PC-3 (cell line): ENCODE measurements at regions not wholly inside any gene's neighbourhood (a gene's known extent, or its start where the extent isn't known, plus 50 kb on each side); places are given as distances from the start of the nearest gene placed in this dataset.

Experiments
- ATAC-seq: fragments of 200-7000 bp; cut with Tn5 transposase; 2 replicates; pipeline ENCODE4 v1.9.1; 2020; ENCODE audit warnings: mild to moderate bottlenecking, moderate library complexity
- BruUV-seq: library from RNA; stranded (reverse); fragments of 400-500 nt; replicated peaks from 2 replicates; lab custom pipeline; 2021; lab: Mats Ljungman, UMichigan
- CTCF ChIA-PET: fragments of 300-600 bp; sonication (Branson Sonifier 250); formaldehyde crosslinking; loops from one replicate; lab custom pipeline; 2022; ENCODE audit warnings: antibody characterized with exemption; lab: Charles Lee
- POLR2A ChIA-PET: fragments of 300-600 bp; sonication (Branson Sonifier 250); formaldehyde crosslinking; loops from one replicate; lab custom pipeline; 2022; ENCODE audit warnings: antibody characterized with exemption; ENCODE audit not compliant: unreplicated experiment; lab: Charles Lee
- DNase-seq: peaks from one replicate; pipeline ENCODE4 v3.0.0-alpha.2; 2015
- H2AFZ ChIP-seq: fragments of 300-600 bp; sonication (generic); 2 replicates; pipeline ENCODE4 v1.6.0; 2016; ENCODE audit warnings: antibody characterized with exemption, low read length
- H3F3A ChIP-seq: fragments of 300-600 bp; sonication (generic); one replicate; pipeline ENCODE4 v1.6.0; 2017; ENCODE audit warnings: antibody characterized with exemption, low read length, control low read depth, mild to moderate bottlenecking; ENCODE audit not compliant: unreplicated experiment
- H3K27ac ChIP-seq: fragments of 300-600 bp; sonication (generic); 2 replicates; pipeline ENCODE4 v1.5.1; 2016; ENCODE audit warnings: mild to moderate bottlenecking, low read length
- H3K27me3 ChIP-seq: fragments of 300-600 bp; sonication (generic); 2 replicates; pipeline ENCODE4 v1.6.1; 2016; ENCODE audit warnings: low read length, mixed read lengths
- H3K36me3 ChIP-seq: fragments of 300-600 bp; sonication (generic); 2 replicates; pipeline ENCODE4 v1.6.1; 2016; ENCODE audit warnings: low read depth, mixed run types, low read length, mixed read lengths
- H3K4me1 ChIP-seq: fragments of 300-600 bp; sonication (generic); 2 replicates; pipeline ENCODE4 v1.5.1; 2016; ENCODE audit warnings: low read length; ENCODE audit not compliant: insufficient read depth
- H3K4me2 ChIP-seq: fragments of 300-600 bp; sonication (generic); 2 replicates; pipeline ENCODE4 v1.6.0; 2016; ENCODE audit warnings: low read length
- H3K4me3 ChIP-seq: fragments of 300-600 bp; sonication (generic); 2 replicates; pipeline ENCODE4 v1.5.1; 2016; ENCODE audit warnings: mild to moderate bottlenecking, low read length, mixed read lengths
- H3K79me2 ChIP-seq: fragments of 300-600 bp; sonication (generic); 2 replicates; pipeline ENCODE4 v1.6.1; 2017; ENCODE audit warnings: low read length, mixed read lengths
- H3K9ac ChIP-seq: fragments of 300-600 bp; sonication (generic); 2 replicates; pipeline ENCODE4 v1.6.0; 2016; ENCODE audit warnings: mild to moderate bottlenecking, low read length
- H3K9me2 ChIP-seq: fragments of 300-600 bp; sonication (generic); replicated peaks from 2 replicates; pipeline ENCODE4 v1.6.1; 2016; ENCODE audit warnings: mixed run types, low read length, mixed read lengths
- H3K9me3 ChIP-seq: fragments of 300-600 bp; sonication (generic); 2 replicates; pipeline ENCODE4 v1.6.1; 2016; ENCODE audit warnings: low read length, mixed read lengths
- H4K20me1 ChIP-seq: fragments of 300-600 bp; sonication (generic); 2 replicates; pipeline ENCODE4 v1.6.1; 2016; ENCODE audit warnings: low read length, mixed read lengths
- CTCF ChIP-seq: fragments of 300-600 bp; sonication (generic); conservative IDR thresholded peaks from 2 replicates; pipeline ENCODE4 v1.5.1; 2017; ENCODE audit warnings: antibody characterized with exemption, low read depth, mild to moderate bottlenecking, low read length
- EZH2 ChIP-seq: fragments of 300-600 bp; sonication (generic); IDR thresholded peaks from one replicate; pipeline ENCODE4 v1.6.1; 2017; ENCODE audit warnings: antibody characterized with exemption, mild to moderate bottlenecking, low read length; ENCODE audit not compliant: unreplicated experiment
- EZH2phosphoT487 ChIP-seq: fragments of 300-600 bp; sonication (generic); IDR thresholded peaks from 2 replicates; pipeline ENCODE4 v1.6.1; 2018; ENCODE audit warnings: mild to moderate bottlenecking, antibody characterized with exemption, low read length, borderline replicate concordance
- intact Hi-C: fragments of 100-400 bp; cut with micrococcal nuclease; formaldehyde crosslinking; loops from 2 replicates; pipeline ENCODE4 v1.9.0; 2023

GRCh38 chr10:123559066-123559822 is 106.9 kb upstream of the GPR26 start:
- BruUV-seq: no TSS peak
- Histone ChIP-seq H3K4me3 (no peak overlapping the region), H3K4me2 (no peak overlapping the region), H3K79me2 (no peaks in the 10 kb centered on the region), H4K20me1 (no peaks in the 10 kb centered on the region), H3K9me2 (no peaks in the 10 kb centered on the region), H2AFZ (no peak overlapping the region), H3K9me3 (no peaks in the 10 kb centered on the region), H3F3A (no peaks in the 10 kb centered on the region), H3K4me1 (peaks cover 1% of the 10 kb centered on the region; the same call in 1 of the 2 replicates), H3K27ac (no peak overlapping the region), H3K9ac (no peak overlapping the region), H3K27me3 (peaks cover 5% of the 10 kb centered on the region; the same call in 1 of the 2 replicates), H3K36me3 (no peaks in the 10 kb centered on the region)
- CTCF ChIA-PET: interaction anchor here (0.6 kb wide), 1 partner anchor 23 kb away, joined by 4 read pairs; no protein-coding TSS in a partner anchor
- ATAC-seq (peak; percentile 81), DNase-seq (peak; percentile 65)
- TF ChIP-seq EZH2phosphoT487: no peak
- peak; percentile 90 for TF ChIP-seq CTCF
- intact Hi-C loops: loop anchor here (1.0 to 10.0 kb wide), 3 partner anchors 174 to 516 kb away; no protein-coding TSS in a partner anchor
- POLR2A ChIA-PET: no interaction called here

GRCh38 chr10:123559823-123560092 is 106.4 kb upstream of the GPR26 start:
- Histone ChIP-seq H3K9ac (no peak overlapping the region), H3K36me3 (no peaks in the 10 kb centered on the region), H3K4me3 (no peak overlapping the region), H3F3A (no peaks in the 10 kb centered on the region), H3K9me3 (no peaks in the 10 kb centered on the region), H3K9me2 (no peaks in the 10 kb centered on the region), H3K4me2 (no peak overlapping the region), H4K20me1 (no peaks in the 10 kb centered on the region), H3K79me2 (no peaks in the 10 kb centered on the region), H3K4me1 (peaks cover 4% of the 10 kb centered on the region; the same call in 1 of the 2 replicates), H2AFZ (no peak overlapping the region), H3K27ac (no peak overlapping the region), H3K27me3 (peaks cover 3% of the 10 kb centered on the region; the same call in 1 of the 2 replicates)
- BruUV-seq: no TSS peak
- intact Hi-C loops: loop anchor here (1.0 to 10.0 kb wide), 3 partner anchors 175 to 516 kb away; no protein-coding TSS in a partner anchor
- no peak for DNase-seq
- ChIA-PET CTCF (no interaction called here), POLR2A (no interaction called here)
- no peak for TF ChIP-seq EZH2phosphoT487
- TF ChIP-seq EZH2: no peak
- TF ChIP-seq CTCF: no peak
- ATAC-seq: no peak
